GM20431 (cell line): ENCODE measurements at regions not wholly inside any gene's neighbourhood (a gene's known extent, or its start where the extent isn't known, plus 50 kb on each side); places are given as distances from the start of the nearest gene placed in this dataset.

Experiments
- in situ Hi-C: fragments of 300-500 bp; cut with MseI, MboI; formaldehyde crosslinking; loops from one replicate; pipeline ENCODE4 v1.15.0; 2020; ENCODE audit warnings: low sequenced_read_pairs; ENCODE audit not compliant: unreplicated experiment

DNA sequence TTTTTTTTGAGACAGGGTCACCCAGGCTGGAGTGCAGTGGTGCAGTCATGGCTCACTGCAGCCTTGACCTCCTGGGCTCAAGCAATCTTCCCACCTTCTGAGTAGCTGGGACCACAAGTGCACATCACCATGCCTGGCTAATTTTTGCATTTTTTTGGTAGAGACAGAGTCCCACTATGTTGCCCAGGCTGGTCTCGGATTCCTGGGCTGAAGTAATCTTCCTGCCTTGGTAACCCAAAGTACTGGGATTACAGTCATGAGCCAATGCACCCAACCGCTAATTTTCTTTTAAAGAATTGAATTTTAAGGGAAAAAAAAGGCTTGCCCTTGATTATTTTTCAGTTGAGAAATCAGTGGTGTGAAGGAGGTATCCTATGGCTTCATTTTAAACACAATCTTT lies 334.0 kb downstream of the SOX2 start:
- in situ Hi-C loops, result no loop called here

DNA sequence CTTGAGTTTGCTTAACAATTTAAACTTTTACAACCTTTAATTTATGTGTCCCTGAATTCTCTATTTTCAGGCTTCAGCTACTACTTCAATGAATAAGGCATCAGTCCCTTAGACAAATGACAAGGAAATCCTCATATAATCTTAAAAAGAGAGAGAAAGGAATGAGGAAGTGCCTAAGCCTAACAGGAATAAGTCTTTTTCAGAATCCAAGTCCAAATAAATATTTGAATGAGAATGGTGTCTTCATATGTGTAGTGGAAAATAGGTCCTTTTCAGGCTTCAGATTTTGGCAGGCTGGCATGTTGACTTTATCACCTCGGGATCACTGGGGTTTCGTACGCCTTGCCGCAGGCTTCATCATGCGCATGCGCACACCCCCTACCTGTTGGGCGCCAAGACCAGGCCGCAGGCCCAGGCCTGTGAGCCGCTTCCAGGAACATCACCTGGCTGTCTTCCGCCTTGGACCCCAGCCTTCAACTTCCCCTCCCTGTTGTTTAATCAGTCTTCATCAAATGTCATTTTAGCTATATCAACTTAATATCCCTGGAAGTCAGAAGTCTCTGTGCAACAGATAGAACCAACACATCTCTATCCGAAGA lies 334.5 kb downstream of the SOX2 start:
- in situ Hi-C loops, result no loop called here

DNA sequence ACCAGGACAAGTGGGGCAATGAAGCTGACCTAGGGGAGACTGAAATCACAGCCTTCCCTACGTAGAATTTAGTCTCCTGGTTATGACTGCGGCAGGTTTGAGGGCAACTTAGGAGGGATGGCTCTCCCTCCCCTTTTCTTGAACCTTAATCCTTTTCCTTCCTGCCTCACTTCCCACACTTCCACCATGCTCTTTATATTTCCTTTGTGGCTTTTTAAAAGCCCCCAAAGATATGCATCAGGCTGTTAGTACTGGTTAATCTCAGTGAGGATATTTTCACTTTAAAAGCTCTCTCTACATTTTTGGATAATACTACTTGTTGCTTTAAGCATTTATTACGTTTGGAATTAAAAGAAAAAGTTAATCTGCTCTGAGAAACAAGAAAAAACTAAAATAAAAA lies 339.2 kb downstream of the SOX2 start:
- in situ Hi-C loops, result no loop called here

DNA sequence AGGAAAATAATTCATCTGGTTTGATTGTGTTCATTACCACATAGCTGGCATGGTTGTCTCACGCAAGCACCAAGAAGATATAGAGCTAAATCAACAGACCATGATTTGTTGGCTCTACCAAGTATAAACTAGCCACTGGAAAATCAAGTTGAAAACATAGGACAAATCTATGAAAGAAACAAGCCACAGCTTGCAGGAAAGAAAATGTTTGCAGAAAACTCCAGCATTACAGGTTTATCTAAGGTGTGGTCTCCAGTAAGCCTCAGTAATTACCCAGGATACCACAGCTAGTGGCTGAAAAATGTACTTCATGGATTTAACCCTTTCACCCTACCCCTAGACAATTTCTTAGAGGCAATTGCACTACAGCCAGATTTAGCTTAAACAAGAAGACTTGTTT lies 340.6 kb downstream of the SOX2 start:
- in situ Hi-C loops, result no loop called here

DNA sequence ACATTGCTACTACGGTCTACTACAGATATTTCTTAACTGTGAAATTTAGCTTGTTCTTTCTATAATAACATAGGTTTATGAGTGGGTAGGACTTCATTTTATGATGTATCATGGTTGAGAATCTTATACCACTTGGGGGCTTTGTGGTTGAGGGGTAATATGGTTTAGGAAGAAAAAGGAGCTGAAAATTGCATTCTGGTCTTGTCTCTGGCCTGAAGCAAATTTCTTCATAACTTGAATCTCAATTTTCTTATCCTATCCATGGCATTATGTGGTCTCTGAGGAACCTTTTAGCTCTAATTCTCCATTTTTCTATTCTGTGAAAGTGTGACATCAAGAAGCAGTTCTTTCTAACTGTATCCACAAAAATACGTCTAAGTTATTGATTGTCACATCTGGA lies 341.0 kb downstream of the SOX2 start:
- in situ Hi-C loops, result no loop called here

DNA sequence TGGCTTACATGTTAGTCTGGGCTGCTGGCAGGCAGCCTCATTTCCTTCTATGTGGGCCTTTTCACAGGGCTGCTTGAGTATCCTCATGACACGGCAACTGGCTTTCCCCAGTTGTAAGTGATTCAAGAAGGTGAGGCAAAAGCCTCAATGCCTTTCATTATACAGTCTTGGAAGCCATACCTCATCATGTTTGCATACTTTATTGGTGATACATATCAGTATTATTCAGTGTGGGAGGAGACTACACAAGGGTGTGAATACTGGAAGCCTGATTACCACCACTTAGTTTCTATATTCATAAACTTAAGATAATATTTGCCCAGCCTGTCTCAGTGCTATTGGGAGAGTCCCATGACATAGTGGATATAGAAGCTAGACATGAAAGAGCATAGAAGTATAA lies 346.8 kb downstream of the SOX2 start:
- in situ Hi-C loops, result no loop called here

DNA sequence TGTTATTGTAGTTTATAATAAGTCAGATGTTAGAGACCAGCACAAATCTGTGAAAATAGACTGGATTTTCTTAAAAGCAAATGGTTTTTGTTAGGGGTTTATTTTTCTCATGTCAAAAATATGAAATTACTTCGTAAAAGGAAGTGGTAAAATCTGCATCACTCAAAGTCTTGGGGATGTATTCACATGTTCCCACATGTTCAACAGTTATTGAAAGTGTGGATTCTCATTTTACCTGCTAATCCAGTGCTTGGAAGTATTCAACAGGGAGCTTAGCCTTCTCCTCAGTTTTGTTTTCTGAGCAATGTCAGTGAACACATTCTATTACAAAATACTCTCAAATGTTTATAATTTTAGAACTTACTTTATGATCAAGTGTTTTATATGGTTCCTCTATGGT lies 352.0 kb downstream of the SOX2 start:
- in situ Hi-C loops, result no loop called here

DNA sequence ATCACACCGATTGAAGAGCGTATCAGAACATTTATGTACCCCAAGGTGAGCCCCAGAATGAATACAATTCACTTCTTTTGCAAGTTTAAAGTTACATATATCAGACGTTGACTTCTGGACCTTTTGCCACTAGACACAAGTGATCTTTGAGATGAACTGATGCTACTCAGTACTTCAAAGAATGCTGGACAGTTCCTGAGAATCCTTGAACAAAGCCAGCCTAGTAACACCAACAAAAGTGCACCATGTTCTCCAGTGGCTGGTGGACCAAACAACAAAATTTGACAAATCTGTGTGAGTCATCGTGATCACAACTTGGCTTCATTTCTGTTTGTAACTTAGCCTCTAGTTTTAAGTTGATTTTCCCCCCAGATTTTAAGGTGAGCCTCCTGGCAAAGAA lies 355.7 kb downstream of the SOX2 start:
- in situ Hi-C loops, result no loop called here

DNA sequence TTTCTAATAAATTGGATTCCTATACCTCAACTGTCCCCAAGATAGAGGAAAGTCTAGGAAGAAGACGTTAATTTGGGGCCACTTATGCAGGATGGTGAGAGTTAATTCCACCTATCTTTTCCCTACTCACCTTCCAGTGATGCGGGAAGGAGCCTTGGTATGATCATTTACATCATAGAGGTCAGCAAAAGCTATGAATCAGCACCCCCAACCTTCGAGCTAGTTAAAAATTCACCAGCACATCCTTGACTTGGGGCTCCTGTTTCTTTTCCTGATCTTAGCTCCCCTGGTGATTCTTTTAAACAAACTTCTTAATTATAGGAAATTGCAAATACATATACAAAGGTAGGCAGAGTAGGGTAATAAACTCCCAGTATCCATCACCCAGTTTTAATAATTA lies 366.6 kb downstream of the SOX2 start:
- in situ Hi-C loops, result no loop called here

DNA sequence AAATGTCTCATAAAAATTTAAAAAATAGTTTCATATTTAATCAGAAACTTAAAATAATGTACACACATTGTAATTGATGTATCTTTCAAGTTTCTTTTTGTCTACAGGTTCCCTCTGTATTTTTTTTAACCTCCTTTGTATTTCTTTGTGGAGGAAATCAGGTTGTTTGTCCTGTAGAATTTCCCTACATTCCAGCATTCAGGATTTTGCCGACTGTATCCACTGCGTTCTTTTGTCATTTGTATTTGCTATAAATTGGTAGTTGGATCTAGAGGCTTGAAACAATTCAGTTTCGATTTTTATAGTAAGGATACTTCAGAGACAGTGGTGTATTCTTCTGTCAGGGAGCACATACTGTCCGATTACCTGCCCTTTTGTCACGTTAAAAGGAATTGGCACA lies 367.2 kb downstream of the SOX2 start:
- in situ Hi-C loops, result no loop called here

DNA sequence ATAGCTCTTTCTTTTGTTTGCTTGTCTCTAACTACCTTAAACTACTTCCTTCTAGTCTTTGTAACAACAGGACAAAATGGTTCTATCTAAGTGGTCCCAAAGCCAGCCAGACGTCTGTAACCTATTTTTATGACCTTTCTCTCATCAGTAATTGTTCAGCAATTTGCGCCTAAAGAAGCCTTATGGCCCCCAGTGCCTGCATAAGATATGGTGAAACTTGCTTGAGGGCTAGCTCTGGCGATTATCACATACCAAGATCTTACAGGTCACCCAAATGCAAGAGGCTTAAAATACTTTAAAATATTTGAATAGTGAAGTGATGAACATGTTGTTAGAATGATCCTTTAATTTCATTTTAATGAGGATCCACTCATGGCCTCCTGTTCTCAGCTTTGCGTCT lies 369.4 kb downstream of the SOX2 start:
- in situ Hi-C loops, result no loop called here

DNA sequence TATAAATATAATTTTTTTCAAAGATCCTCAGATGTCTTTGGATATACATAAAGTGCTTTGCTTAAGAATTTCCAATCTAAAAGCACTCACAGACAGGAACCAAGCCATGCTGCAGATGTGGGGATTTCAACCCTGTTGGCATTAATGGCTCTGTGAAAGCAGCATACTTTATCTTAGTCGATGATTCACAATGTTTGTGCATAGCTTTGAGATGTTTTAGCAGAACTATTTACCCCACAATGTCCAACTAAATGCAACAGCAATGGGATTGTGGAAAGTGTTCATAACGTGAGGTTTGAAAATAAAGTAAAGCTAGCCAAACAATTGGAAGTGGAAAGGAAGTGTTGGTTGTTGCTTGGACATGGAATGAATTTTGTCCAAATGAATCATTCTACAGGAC lies 371.4 kb downstream of the SOX2 start:
- in situ Hi-C loops, result no loop called here

DNA sequence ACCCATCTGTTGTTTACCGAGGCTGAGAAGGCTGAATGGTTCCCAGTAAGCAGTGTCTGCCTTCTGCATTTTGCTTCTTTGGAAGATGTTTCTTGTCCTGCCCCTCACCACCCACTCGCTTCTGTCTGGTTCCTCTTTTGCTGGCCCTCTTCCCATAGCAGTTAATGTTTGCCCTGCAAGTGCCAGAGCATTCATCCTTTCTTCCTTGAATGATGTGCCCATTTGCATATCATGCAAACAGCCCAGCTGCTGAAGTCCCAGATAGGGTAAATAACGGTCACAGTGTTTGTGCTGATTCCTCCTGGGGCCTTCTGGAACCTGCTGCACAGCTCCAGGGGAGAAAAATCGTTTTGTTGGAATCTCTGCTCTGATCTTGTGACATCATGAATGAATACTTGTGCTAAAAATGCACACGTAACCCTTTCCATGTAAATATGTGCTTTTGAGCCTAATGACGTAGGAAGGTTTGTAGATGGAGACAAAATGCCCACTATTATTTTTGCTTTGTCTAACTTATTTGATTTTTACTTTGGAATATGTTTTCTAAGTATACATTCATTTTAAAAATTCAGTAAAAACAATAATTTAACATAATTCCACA lies 381.0 kb downstream of the SOX2 start:
- in situ Hi-C loops, result no loop called here

DNA sequence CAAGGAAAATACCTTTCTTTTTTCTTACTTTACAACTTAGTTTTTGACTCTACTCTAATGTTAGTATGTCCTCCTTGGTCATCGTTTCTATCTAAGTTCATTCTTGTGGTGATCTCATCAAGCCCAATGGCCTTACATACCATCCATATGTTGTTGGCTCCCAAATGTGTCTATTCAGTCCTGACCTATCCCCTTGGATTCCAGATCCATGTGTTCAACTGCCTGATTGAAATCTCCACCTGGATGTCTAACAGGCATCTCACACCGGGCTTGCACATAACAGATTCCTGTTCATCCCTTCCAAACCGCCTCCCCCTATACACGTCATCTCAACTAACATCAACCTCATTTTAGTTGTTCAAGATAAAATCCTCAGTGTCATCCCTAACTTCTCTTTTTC lies 382.6 kb downstream of the SOX2 start:
- in situ Hi-C loops, result no loop called here

DNA sequence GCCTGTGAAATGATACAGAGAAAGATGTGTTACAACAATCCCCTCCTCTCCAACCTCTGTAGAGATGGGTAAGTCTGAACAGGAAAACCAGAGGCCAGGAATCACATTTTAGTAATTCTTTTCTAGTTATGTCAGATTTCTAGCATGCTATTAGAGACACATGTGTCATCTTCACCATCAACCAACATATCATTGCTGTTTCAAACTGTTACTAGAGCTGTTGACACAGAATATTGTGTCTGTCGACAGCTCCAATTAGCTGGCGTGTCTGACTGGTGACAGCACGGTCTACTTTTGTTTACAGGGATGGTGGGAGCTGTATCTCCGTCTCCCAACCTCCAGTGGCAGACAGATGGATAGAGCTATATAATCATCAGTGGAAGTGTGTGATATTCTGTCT lies 393.2 kb downstream of the SOX2 start:
- in situ Hi-C loops, result no loop called here

DNA sequence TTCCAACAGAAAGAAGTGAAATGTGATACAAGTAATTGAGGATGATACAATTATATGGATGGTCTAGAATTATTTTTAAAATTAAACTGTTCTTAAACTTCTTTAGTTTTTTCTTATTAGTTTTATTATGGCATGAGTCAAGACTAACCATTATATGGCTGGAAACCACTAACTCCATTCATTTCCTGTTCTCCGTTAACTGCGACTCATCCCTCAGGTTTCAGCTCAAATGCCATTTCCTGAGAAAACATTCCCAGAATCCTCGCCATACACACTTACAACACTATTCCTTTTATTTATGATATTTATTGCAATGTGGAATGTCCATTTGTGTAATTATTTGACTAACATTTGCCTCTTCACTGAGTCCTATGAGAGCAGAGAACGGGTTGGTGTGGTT lies 394.1 kb downstream of the SOX2 start:
- in situ Hi-C loops, result no loop called here

DNA sequence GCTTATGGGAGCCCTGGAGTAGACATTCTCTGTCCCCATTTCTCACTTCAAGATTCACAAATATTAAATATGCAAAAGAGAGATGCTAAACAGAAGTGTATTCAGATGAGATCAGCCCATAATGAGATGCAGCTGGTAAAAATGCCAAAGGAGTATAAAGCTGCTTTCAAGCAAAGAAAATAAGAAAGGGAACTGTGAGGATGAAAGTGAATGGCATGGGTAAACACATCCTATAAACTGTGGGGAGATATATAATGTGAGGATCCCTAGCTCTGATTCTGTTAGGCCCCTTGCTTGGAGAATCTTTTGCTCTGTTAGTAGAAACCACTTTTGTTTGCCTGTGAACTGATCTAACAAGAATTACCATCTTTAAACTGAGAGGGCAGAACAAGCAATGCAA lies 396.6 kb downstream of the SOX2 start:
- in situ Hi-C loops, result no loop called here

DNA sequence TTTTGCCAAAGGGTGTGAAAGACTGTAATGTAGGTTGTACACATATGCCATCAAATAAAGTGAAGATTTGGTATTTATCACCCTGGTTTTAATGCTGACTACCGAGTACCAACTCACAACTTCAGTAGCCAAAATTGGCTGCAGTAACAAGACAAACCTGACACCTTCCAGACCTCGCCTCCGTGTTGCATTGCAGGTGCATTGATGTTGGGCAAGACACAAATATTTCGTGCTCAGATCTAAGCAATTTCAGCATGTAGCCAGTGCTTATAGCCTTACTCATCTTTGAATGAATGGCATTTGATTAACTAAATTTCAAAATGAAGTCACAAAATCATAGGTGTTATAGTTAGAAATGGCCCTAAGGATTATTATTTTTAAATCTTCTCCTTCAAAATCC lies 400.2 kb downstream of the SOX2 start:
- in situ Hi-C loops, result no loop called here

DNA sequence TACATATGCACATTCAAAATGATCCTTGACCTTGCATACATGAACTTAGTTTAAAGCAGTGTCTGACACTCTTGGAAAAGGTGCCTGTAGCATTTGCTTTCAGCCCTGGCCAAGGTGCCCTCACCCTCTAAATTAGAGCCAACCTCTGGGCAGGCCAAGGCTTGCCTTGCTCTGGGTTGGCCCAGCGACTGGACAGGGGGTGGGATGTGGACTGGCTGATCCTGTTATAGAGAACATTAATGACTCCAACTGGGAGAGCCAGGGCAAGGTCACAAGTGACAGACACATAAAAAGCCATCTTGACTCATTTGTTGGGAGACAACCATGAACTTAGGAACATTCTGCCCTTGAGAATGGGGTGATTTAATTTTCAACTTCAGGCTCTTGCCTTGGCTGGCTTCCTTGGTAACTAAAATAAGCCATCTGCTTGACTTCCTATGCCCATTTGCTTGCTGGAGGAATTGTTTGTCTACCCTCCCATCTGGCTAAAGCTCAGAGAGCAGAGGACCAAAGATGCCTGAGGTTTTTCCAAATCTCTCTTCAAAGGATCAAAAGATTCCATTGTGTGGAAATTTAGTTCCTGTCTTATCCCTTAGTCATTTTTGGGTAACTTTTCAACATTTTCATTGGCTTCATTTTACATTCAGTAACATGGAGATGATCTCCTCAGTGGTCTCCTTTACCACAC lies 403.7 kb downstream of the SOX2 start:
- in situ Hi-C loops, result no loop called here

DNA sequence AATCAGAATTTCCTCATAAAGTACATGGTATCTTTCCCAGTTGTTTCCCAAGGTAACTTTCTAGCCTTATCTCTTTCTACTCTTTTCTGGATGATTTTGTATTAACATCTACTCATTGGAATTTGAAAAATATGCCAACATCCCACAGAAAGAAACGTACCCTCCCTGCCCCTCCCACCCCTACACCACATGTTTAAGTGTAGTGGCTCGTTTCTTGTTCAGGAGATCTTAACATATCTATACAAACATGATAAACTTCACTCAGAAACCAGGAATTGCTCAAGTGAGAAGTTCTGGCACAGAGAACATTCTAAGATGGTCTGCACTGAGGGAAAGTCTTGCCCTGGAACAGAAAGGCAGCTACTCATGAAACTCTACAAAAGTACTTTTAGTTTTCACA lies 404.7 kb downstream of the SOX2 start:
- in situ Hi-C loops, result no loop called here

DNA sequence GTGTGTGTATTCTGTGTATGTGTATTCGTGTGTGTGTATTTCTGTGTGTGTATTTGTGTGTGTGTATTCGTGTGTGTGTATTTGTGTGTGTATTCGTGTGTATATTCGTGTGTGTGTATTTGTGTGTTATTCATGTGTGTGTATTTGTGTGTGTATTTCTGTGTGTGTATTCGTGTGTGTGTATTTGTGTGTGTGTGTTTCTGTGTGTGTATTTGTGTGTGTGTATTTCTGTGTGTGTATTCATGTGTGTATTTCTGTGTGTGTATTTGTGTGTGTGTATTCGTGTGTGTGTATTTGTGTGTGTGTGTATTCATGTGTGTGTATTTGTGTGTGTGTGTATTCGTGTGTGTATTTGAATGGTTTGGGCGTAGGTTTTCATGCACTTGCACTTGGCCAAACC lies 405.4 kb downstream of the SOX2 start:
- in situ Hi-C loops, result no loop called here

DNA sequence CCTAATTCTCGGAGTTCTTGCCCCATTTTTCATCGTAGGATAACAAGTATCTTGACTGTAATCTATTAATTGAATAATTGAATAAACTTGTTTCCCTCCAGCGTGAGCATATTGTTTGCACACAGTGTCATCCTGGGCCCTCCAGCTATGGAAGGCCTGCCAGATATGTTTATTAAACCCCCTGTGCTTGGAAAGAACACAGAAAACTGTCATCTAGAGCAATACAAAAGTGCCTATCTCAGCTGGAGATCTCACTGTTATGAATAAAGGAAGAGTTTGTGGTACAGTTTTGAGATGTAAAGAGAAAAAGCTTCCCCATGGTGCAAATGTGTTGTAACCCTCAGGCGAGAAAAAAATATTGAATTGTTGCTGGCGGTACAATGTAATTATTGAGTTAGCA lies 405.9 kb downstream of the SOX2 start:
- in situ Hi-C loops, result no loop called here
